GM12878 (cell line): ENCODE measurements at regions not wholly inside any gene's neighbourhood (a gene's known extent, or its start where the extent isn't known, plus 50 kb on each side); places are given as distances from the start of the nearest gene placed in this dataset.

Experiments
- ATAC-seq: fragments of 200-7000 bp; cut with Tn5 transposase; 3 replicates; pipeline ENCODE4 v1.9.1; 2020; ENCODE audit warnings: mild to moderate bottlenecking, moderate library complexity
- BruUV-seq: library from RNA; stranded (reverse); fragments of 400-500 nt; replicated peaks from 2 replicates; lab custom pipeline; 2021; lab: Mats Ljungman, UMichigan
- CTCF ChIA-PET: fragments of 300-600 bp; sonication (Branson Sonifier 250); formaldehyde crosslinking; extraction: SDS; loops from one replicate; lab custom pipeline; 2021; ENCODE audit warnings: inconsistent platforms; lab: Yijun Ruan, JAX
- POLR2A ChIA-PET: fragments of 350-600 bp; formaldehyde crosslinking; extraction: SDS; loops from one replicate; lab custom pipeline; 2021; ENCODE audit warnings: inconsistent platforms; lab: Charles Lee
- RAD21 ChIA-PET: fragments of 300-600 bp; sonication (Branson Sonifier 250); formaldehyde crosslinking; loops from one replicate; lab custom pipeline; 2023; ENCODE audit warnings: antibody characterized with exemption; ENCODE audit not compliant: unreplicated experiment; lab: Charles Lee
- SMC1A ChIA-PET: fragments of 300-600 bp; sonication (Branson Sonifier 250); formaldehyde crosslinking; loops from one replicate; lab custom pipeline; 2023; ENCODE audit not compliant: unreplicated experiment, uncharacterized antibody; lab: Charles Lee
- DNase-seq: peaks from one replicate; pipeline ENCODE4 v3.0.0-alpha.2; 2011; ENCODE audit warnings: low read depth, low spot score
- FAIRE-seq: peaks from 3 replicates; lab custom pipeline; 2011; peaks lifted over from hg19 to GRCh38; lab: Jason Lieb, UNC
- H2AFZ ChIP-seq: 2 replicates; pipeline ENCODE4 v1.6.0; 2011; ENCODE audit warnings: low read depth, low read length, control low read depth; ENCODE audit not compliant: control insufficient read depth
- H3K27ac ChIP-seq: 2 replicates; pipeline ENCODE4 v1.5.1; 2011; ENCODE audit warnings: control low read depth; ENCODE audit not compliant: control insufficient read depth, insufficient read depth
- H3K27me3 ChIP-seq, 2 experiments: replicated peaks in 1 of 2; 2 replicates each; pipeline versions ENCODE4 v1.6.0 to v1.6.1; 2011; ENCODE audit warnings: low read length in 1 of 2; ENCODE audit not compliant: control insufficient read depth in 2 of 2, insufficient read depth in 2 of 2
- H3K36me3 ChIP-seq, 2 experiments: 2 replicates each; pipeline ENCODE4 v1.5.1; 2011; ENCODE audit warnings: low read length in 1 of 2; ENCODE audit not compliant: control insufficient read depth in 2 of 2, insufficient read depth in 2 of 2
- H3K4me1 ChIP-seq: 2 replicates; pipeline ENCODE4 v1.6.1; 2011; ENCODE audit warnings: mild to moderate bottlenecking, low read length, moderate library complexity, mixed read lengths; ENCODE audit not compliant: control insufficient read depth, insufficient read depth
- H3K4me2 ChIP-seq: 2 replicates; pipeline ENCODE4 v1.6.0; 2011; ENCODE audit warnings: control low read depth; ENCODE audit not compliant: control insufficient read depth, insufficient read depth
- H3K4me3 ChIP-seq: fragments of 200-600 bp; sonication (generic); 2 replicates; pipeline ENCODE4 v1.5.1; 2016
- H3K79me2 ChIP-seq: 2 replicates; pipeline ENCODE4 v1.6.0; 2011; ENCODE audit warnings: low read length; ENCODE audit not compliant: control insufficient read depth, insufficient read depth
- H3K9ac ChIP-seq: 2 replicates; pipeline ENCODE4 v1.8.0; 2011; ENCODE audit warnings: low read length, control low read depth, mixed read lengths; ENCODE audit not compliant: control insufficient read depth, insufficient read depth
- H3K9me3 ChIP-seq: replicated peaks from 3 replicates; pipeline ENCODE4 v1.5.1; 2011; ENCODE audit warnings: mild to moderate bottlenecking, low read length; ENCODE audit not compliant: control insufficient read depth, insufficient read depth
- H4K20me1 ChIP-seq: 2 replicates; pipeline ENCODE4 v1.6.0; 2011; ENCODE audit not compliant: control insufficient read depth, insufficient read depth
- DPF2 ChIP-seq: fragments of 450-650 bp; IDR thresholded peaks from 2 replicates; pipeline ENCODE4 v1.6.1; 2017; ENCODE audit warnings: mild to moderate bottlenecking
- EED ChIP-seq: sonication (generic); IDR thresholded peaks from 2 replicates; pipeline ENCODE4 v1.6.1; 2016; ENCODE audit warnings: antibody characterized with exemption, low read depth
- HDGF ChIP-seq: fragments of 450-650 bp; IDR thresholded peaks from 2 replicates; pipeline ENCODE4 v1.6.1; 2016; ENCODE audit warnings: antibody characterized with exemption
- IKZF2 ChIP-seq, 2 experiments: fragments of 450-650 bp; IDR thresholded peaks; 2 replicates each; pipeline ENCODE4 v1.6.1; 2017; ENCODE audit warnings: mild to moderate bottlenecking in 2 of 2, moderate library complexity in 2 of 2
- KLF5 ChIP-seq: fragments of 450-650 bp; IDR thresholded peaks from 2 replicates; pipeline ENCODE4 v1.6.1; 2014; ENCODE audit warnings: mild to moderate bottlenecking; ENCODE audit not compliant: partially characterized antibody
- NFYA ChIP-seq: IDR thresholded peaks from 2 replicates; pipeline ENCODE4 v1.6.1; 2011; ENCODE audit warnings: low read depth, mild to moderate bottlenecking, low read length, improper control_type of control experiment, borderline replicate concordance
- SIN3A ChIP-seq: IDR thresholded peaks from 2 replicates; pipeline ENCODE4 v1.6.1; 2012; ENCODE audit warnings: low read depth, low read length, improper control_type of control experiment
- SMAD1 ChIP-seq: fragments of 450-650 bp; IDR thresholded peaks from 2 replicates; pipeline ENCODE4 v1.6.1; 2018; ENCODE audit warnings: mild to moderate bottlenecking, low read depth; ENCODE audit not compliant: partially characterized antibody
- SRF ChIP-seq, 2 experiments: IDR thresholded peaks; 2 replicates each; pipeline ENCODE4 v1.6.1; 2011; ENCODE audit warnings: low read depth in 2 of 2, low read length in 2 of 2, mild to moderate bottlenecking in 1 of 2, moderate library complexity in 1 of 2
- TAF1 ChIP-seq: IDR thresholded peaks from 2 replicates; pipeline ENCODE4 v1.6.1; 2011; ENCODE audit warnings: mild to moderate bottlenecking, low read depth, low read length, borderline replicate concordance
- USF1 ChIP-seq: IDR thresholded peaks from 2 replicates; pipeline ENCODE4 v1.6.1; 2011; ENCODE audit warnings: borderline replicate concordance, low read depth, mild to moderate bottlenecking, moderate library complexity, mixed read lengths, low read length; ENCODE audit not compliant: insufficient read depth; ENCODE audit errors: extremely low read length
- WRNIP1 ChIP-seq: IDR thresholded peaks from 2 replicates; pipeline ENCODE4 v1.6.1; 2011; ENCODE audit warnings: low read depth, low read length, improper control_type of control experiment, borderline replicate concordance
- YBX1 ChIP-seq: fragments of 450-650 bp; IDR thresholded peaks from 2 replicates; pipeline ENCODE4 v1.6.1; 2016; ENCODE audit warnings: antibody characterized with exemption
- WGBS: methylation state at CpG from one replicate; pipeline ENCODE4 v1.1.6; 2016; ENCODE audit warnings: low lambda C conversion rate; ENCODE audit not compliant: insufficient replicate concordance, insufficient coverage; ENCODE audit errors: missing lambda C conversion rate; 5-methylcytosine and 5-hydroxymethylcytosine counted together
- in situ Hi-C: fragments of 300-500 bp; cut with MboI; formaldehyde crosslinking; loops from 9 replicates; pipeline ENCODE4 v1.14.3; 2018; ENCODE audit warnings: mixed read lengths
- intact Hi-C: fragments of 100-400 bp; cut with micrococcal nuclease; formaldehyde crosslinking; loops from one replicate; pipeline ENCODE4 v1.14.2; 2022; ENCODE audit not compliant: unreplicated experiment

- no peaks in the 10 kb centered on the region for H3K4me1 ChIP-seq
- ChIA-PET POLR2A (no interaction called here), SMC1A (no interaction called here)
- FAIRE-seq = no peak
- H3K4me2 ChIP-seq = no peak overlapping the region
- H3K9me3 ChIP-seq = no peaks in the 10 kb centered on the region
- WGBS = 13% methylated on average over 4 of the region's 4 CpGs
- H3K9ac ChIP-seq = no peak overlapping the region
- no peak overlapping the region for H2AFZ ChIP-seq
- no peaks in the 10 kb centered on the region for H3K79me2 ChIP-seq
- no peak for TF ChIP-seq KLF5
- TF ChIP-seq YBX1 = no peak
- no peak for TF ChIP-seq NFYA
- TF ChIP-seq USF1 = no peak
- no peak for TF ChIP-seq HDGF
- no peak for TF ChIP-seq SIN3A
- TF ChIP-seq WRNIP1 = no peak
- no peak for TF ChIP-seq EED
- no peak for TF ChIP-seq IKZF2 (IDR thresholded peaks at IDR 0.05)
- TF ChIP-seq DPF2 = no peak
- no peak for TF ChIP-seq TAF1
- no peak for TF ChIP-seq SMAD1
- TF ChIP-seq SRF (IDR thresholded peaks at IDR 0.05; ENCODE audit: low read depth in 2 of 2, low read length in 2 of 2) = no peak
- TF ChIP-seq, all 136 proteins: peak for 0
- RAD21 ChIA-PET = no interaction called here
- no peak overlapping the region for H3K27ac ChIP-seq
- no TSS peak for BruUV-seq
- in situ Hi-C loops = no loop called here
- no peak for DNase-seq
- intact Hi-C loops = no loop called here
- no peak for ATAC-seq
- H3K27me3 ChIP-seq = no peaks in the 10 kb centered on the region
- no peaks in the 10 kb centered on the region for H4K20me1 ChIP-seq
- CTCF ChIA-PET = no interaction called here
- no peak overlapping the region for H3K4me3 ChIP-seq
- H3K36me3 ChIP-seq = no peaks in the 10 kb centered on the region
These were observed 769.4 kb upstream of the USP15 start for GRCh38 chr12:61490526-61491498.
